Activated effector memory CD4-positive, alpha-beta T cell treated with anti-CD3 and anti-CD28 coated beads, Interleukin-2, amount 50 U/mL, for 16 hours (primary cell): ENCODE measurements at regions not wholly inside any gene's neighbourhood (a gene's known extent, or its start where the extent isn't known, plus 50 kb on each side); places are given as distances from the start of the nearest gene placed in this dataset.

Experiments used
- DNase-seq: peaks from one replicate; pipeline ENCODE4 v3.0.0-alpha.2; 2020

GRCh38 chr5:15260356-15261268 is 239.4 kb upstream of the FBXL7 start:
- no peak for DNase-seq

- no peak for DNase-seq
These were observed 243.5 kb upstream of the FBXL7 start for GRCh38 chr5:15256485-15256884.

- no peak for DNase-seq
These were observed 244.4 kb upstream of the FBXL7 start for GRCh38 chr5:15255576-15255975.

GRCh38 chr5:15254607-15255006 is 245.4 kb upstream of the FBXL7 start:
- DNase-seq: no peak

GRCh38 chr5:15252331-15252730 is 247.6 kb upstream of the FBXL7 start:
- no peak for DNase-seq

- DNase-seq: no peak
These were observed 250.8 kb upstream of the FBXL7 start for GRCh38 chr5:15249152-15249551.

- DNase-seq: no peak
These were observed 251.2 kb upstream of the FBXL7 start for GRCh38 chr5:15248731-15249130.

GRCh38 chr5:15245913-15246312 is 254.1 kb upstream of the FBXL7 start:
- DNase-seq: no peak

- DNase-seq: no peak
These were observed 256.5 kb upstream of the FBXL7 start for GRCh38 chr5:15243301-15244020.

GRCh38 chr5:15241216-15241821 is 258.7 kb upstream of the FBXL7 start:
- DNase-seq: no peak

- no peak for DNase-seq
These were observed 262.0 kb upstream of the FBXL7 start for GRCh38 chr5:15238006-15238405.

GRCh38 chr5:15236911-15237508 is 263.0 kb upstream of the FBXL7 start:
- no peak for DNase-seq

GRCh38 chr5:15234911-15235310 is 265.1 kb upstream of the FBXL7 start:
- no peak for DNase-seq

- no peak for DNase-seq
These were observed 265.6 kb upstream of the FBXL7 start for GRCh38 chr5:15234366-15234765.

- DNase-seq: no peak
These were observed 266.4 kb upstream of the FBXL7 start for GRCh38 chr5:15233566-15233965.

- DNase-seq: no peak
These were observed 277.8 kb upstream of the FBXL7 start for GRCh38 chr5:15222156-15222555.

GRCh38 chr5:15220642-15221173 is 279.3 kb upstream of the FBXL7 start:
- no peak for DNase-seq

- no peak for DNase-seq
These were observed 284.9 kb upstream of the FBXL7 start for GRCh38 chr5:15215056-15215455.

- no peak for DNase-seq
These were observed 286.0 kb upstream of the FBXL7 start for GRCh38 chr5:15214010-15214409.

- no peak for DNase-seq
These were observed 290.8 kb upstream of the FBXL7 start for GRCh38 chr5:15209053-15209762.

- no peak for DNase-seq
These were observed 293.8 kb upstream of the FBXL7 start for GRCh38 chr5:15206133-15206532.

- DNase-seq: no peak
These were observed 296.6 kb upstream of the FBXL7 start for GRCh38 chr5:15203376-15203775.
